SW 1271 (cell line): ENCODE measurements at regions not wholly inside any gene's neighbourhood (a gene's known extent, or its start where the extent isn't known, plus 50 kb on each side); places are given as distances from the start of the nearest gene placed in this dataset.
A peak's percentile ranks its signal among the peaks of the same experiment; 100 is the strongest.

ENCODE experiments used
- DNase-seq, 2 experiments: peaks; one replicate each; lab custom pipeline; 2025; lab: John Stamatoyannopoulos, UW

GRCh38 chr15:66931768-66932633 lies 133.4 kb upstream of the SMAD3 start:
- peak in 1 of 2 experiments; percentile 84 for DNase-seq

DNA sequence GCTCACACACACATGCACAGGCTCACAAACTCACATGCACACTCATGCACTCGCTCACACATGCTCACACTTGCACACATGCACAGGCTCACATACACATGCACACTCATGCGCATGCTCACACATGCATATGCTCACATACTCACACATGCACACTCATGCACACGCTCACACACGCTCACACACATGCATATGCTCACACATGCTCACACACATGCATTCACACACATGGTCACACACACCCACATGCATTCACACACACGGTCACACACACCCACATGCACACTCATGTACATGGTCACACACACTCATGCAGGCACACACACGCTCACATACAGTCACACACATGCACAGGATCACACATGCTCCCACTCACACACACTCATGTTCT lies 132.8 kb upstream of the SMAD3 start:
- DNase-seq = no peak

DNA sequence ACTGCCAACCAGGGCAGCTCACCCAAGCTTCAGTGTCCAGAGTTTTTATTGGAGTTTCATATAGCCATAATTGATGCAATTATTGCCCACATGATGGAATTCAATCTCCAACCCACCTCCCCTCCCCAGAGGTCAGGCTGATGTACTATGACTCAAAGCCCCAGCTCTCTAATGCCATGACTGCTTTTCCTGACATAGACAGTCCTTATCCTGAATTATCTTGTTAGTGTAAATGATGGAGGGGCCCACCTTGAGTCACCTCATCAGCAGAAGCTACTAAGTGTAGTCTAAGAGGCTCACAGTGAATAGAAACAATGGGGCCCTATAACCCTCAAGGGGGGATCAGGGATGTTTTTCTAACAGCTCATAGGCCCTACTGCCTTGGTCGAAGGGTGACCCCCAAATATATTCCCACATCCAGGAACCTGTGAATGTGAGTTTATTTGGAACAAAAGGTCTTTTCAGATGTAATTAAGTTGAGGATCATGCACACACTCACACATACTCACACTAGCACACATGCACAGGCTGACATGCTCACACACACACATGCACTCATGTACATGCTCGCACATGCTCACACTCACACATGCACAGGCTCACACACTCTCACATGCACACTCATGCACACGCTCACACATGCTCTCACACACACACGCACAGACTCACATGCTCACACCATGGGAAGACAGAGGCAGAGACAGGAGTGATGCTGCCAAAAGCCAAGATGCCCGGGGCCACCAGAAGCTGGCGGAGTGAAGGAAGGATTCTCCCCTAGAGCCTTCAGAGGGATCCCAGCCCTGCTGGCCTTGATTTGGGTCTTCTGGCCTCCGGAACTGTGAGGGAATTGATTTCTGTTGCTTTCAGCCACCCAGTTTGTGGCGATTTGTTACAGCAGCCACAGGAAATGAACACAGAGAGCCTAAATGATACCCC lies 131.2 kb upstream of the SMAD3 start:
- no peak for DNase-seq

GRCh38 chr15:66934868-66935520 lies 130.4 kb upstream of the SMAD3 start:
- DNase-seq = no peak

- no peak for DNase-seq
Observed at GRCh38 chr15:66935688-66936087, 129.7 kb upstream of the SMAD3 start.

GRCh38 chr15:66936109-66936860 lies 129.1 kb upstream of the SMAD3 start:
- DNase-seq = no peak

- no peak for DNase-seq
Observed at GRCh38 chr15:66936861-66937582, 128.4 kb upstream of the SMAD3 start.

DNA sequence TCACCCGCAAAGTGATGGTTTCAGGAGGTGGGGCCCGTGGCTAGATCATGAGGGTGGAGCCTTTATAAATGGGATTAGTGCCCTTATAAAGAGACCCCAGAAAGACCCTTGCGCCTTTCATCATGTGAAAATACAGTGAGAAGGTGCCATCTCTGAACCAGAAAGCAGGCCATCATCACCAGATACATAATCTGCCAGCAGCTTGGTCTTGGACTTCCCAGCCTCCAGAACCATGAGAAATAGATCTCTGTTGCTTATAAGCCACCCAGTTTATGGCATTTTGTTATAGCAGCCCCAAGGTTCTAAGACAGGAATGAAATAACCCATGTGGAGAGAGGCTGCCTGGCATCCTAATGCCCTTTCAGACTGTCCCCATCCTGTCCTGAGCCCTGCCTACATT lies 127.8 kb upstream of the SMAD3 start:
- no peak for DNase-seq

DNA sequence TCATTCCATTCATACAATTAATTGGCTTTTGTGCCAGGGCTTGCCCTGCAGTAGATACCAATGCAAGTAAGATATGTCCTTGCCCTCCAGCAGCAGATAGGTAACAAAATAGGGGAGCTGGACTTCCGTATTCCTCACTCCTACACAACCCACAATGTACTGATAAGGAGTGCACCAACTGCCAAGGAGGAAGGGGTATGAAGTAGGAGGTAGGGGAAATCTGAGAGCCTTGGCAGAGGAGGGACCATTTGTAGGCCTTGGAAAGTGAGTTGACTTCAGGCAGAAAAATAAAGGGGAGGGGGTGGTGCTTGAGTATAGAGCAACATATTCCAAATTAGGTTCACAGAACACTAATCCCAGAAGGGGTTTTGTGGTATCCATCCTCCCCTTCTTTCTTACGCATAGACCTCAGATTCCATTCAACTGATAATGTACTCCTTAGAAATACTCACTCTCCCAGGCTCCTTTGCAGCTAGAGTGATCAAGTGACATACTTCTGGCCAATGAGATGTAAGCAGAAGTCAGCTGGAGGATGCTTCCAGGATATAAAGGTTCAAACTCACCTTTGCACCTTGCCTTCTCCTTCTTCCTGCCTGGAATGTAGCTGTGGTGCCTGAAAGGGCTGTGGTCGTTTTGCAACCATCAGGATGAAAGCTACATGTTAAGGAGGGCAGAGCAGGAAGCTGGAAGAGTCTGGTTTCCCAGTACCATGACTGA lies 127.1 kb upstream of the SMAD3 start:
- no peak for DNase-seq

- no peak for DNase-seq
Observed at GRCh38 chr15:66939016-66939415, 126.4 kb upstream of the SMAD3 start.

DNA sequence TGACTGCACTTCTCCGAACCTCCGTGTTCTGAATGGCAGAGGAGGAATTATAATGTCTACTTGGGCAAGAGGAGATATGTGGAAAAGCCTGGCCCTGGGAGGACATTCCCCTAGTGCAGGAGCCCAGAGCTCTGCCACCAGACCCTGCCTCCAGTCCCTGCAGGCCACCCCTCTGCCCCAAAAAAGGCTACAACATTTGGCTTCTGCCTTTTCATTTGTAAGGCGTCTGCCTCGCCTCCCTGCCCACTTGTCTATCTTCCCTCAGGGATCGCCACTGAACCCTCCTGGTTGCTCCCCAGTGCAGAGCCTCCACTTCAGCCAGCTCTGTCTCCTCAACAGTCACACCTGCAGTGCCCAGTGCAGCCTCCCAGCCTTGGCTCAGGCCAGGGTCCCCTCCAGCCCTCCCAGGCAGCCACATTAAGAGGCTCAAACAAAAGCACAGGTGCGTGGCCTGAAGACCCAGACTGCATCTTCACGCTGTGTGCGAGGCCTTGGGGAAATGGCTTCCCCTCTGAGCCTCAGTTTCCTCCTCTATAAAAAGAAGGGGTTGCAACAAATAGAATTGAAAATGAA lies 125.9 kb upstream of the SMAD3 start:
- DNase-seq = no peak

- no peak for DNase-seq
Observed at GRCh38 chr15:66940368-66940767, 125.0 kb upstream of the SMAD3 start.

GRCh38 chr15:66941108-66941711 lies 124.2 kb upstream of the SMAD3 start:
- DNase-seq = no peak

GRCh38 chr15:66941791-66942190 lies 123.6 kb upstream of the SMAD3 start:
- no peak for DNase-seq

- no peak for DNase-seq
Observed at GRCh38 chr15:66942649-66943390, 122.6 kb upstream of the SMAD3 start.

- DNase-seq = no peak
Observed at GRCh38 chr15:66943456-66944095, 121.8 kb upstream of the SMAD3 start.

DNA sequence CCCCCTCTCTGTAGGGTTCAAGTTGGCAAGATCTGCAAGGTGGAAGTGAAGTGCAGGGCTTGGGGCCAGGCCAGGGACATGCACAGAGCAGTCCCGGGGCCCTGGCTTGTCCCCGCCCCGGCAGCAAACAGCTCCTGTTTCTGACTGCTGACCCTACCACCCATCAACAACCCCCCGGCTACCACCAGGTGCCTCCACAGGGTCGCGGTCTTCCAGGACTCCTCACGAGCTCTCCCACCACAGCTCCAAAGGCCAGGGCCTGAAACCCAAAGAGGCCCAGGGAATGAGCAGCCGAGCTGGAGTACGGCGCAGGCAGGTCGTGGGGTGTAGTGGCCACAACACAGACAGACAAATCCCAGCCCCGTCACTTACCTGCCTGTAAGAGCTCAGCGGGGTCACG lies 121.3 kb upstream of the SMAD3 start:
- DNase-seq = no peak

DNA sequence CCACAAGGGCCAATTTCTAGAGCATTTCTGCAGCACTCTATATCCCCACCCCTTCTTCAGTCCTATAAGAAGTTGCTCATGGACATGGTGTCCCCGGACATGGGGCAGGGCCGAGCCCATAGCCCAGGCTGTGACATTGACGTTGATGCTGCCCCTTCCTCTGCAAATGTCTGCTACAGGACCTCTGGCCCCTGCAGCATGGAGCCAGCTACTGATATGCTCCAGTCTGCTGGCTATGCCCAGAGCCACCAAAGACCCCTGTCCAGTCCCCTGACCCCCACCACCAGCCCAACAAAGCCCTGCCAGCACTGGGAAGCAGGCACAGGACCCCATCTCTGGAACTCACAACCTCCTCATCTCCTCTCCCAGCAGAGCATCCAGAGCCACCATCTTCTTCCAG lies 120.1 kb upstream of the SMAD3 start:
- no peak for DNase-seq
